ENCODE measurements at regions not wholly inside any gene's neighbourhood (a gene's known extent, or its start where the extent isn't known, plus 50 kb on each side); places are given as distances from the start of the nearest gene placed in this dataset.
"Not testable (repeated sequence)": the region's sequence is repeated elsewhere in the genome, so short reads cannot be mapped to it uniquely, and the experiment has no call there.

- DNase-seq, result no peak
Measured at GRCh38 chr4:64960516-64960915, 551.3 kb upstream of the TECRL start.

GRCh38 chr4:64940698-64941097, 531.4 kb upstream of the TECRL start:
- no peak for DNase-seq

GRCh38 chr4:64935469-64936001, 526.3 kb upstream of the TECRL start:
- DNase-seq, result no peak

- no peak for DNase-seq
Measured at GRCh38 chr4:64911846-64912245, 502.6 kb upstream of the TECRL start.

GRCh38 chr4:64903986-64904385, 494.7 kb upstream of the TECRL start:
- no peak for DNase-seq

GRCh38 chr4:64899563-64899962, 490.3 kb upstream of the TECRL start:
- no peak for DNase-seq

GRCh38 chr4:64899030-64899429, 489.8 kb upstream of the TECRL start:
- not testable (repeated sequence) for DNase-seq

GRCh38 chr4:64897683-64898082, 488.4 kb upstream of the TECRL start:
- DNase-seq, result no peak

GRCh38 chr4:64895031-64895430, 485.8 kb upstream of the TECRL start:
- DNase-seq, result no peak

GRCh38 chr4:64893205-64893604, 484.0 kb upstream of the TECRL start:
- no peak for DNase-seq

GRCh38 chr4:64889906-64890610, 480.8 kb upstream of the TECRL start:
- no peak for DNase-seq

GRCh38 chr4:64883087-64883807, 474.0 kb upstream of the TECRL start:
- DNase-seq, result no peak

GRCh38 chr4:64882311-64883086, 473.2 kb upstream of the TECRL start:
- no peak for DNase-seq

- no peak for DNase-seq
Measured at GRCh38 chr4:64880557-64880956, 471.3 kb upstream of the TECRL start.

- no peak for DNase-seq
Measured at GRCh38 chr4:64876021-64876420, 466.8 kb upstream of the TECRL start.

GRCh38 chr4:64870558-64870957, 461.3 kb upstream of the TECRL start:
- DNase-seq, result no peak

- no peak for DNase-seq
Measured at GRCh38 chr4:64857815-64858214, 448.6 kb upstream of the TECRL start.

GRCh38 chr4:64857198-64857597, 447.9 kb upstream of the TECRL start:
- DNase-seq, result no peak

- DNase-seq, result no peak
Measured at GRCh38 chr4:64846417-64846816, 437.2 kb upstream of the TECRL start.

- DNase-seq, result no peak
Measured at GRCh38 chr4:64829749-64830148, 420.5 kb upstream of the TECRL start.

- DNase-seq, result no peak
Measured at GRCh38 chr4:64824591-64824990, 415.3 kb upstream of the TECRL start.

- no peak for DNase-seq
Measured at GRCh38 chr4:64822405-64822804, 413.2 kb upstream of the TECRL start.

GRCh38 chr4:64821219-64821976, 412.1 kb upstream of the TECRL start:
- no peak for DNase-seq
